BE2C (cell line): ENCODE measurements at regions not wholly inside any gene's neighbourhood (a gene's known extent, or its start where the extent isn't known, plus 50 kb on each side); places are given as distances from the start of the nearest gene placed in this dataset.

Experiments
- DNase-seq: peaks from one replicate; pipeline ENCODE4 v3.0.0-alpha.2; 2020
- H3K27me3 ChIP-seq: fragments of 250-450 bp; sonication (Bioruptor Pico); 2 replicates; pipeline ENCODE4 v1.5.1; 2020; ENCODE audit warnings: mild to moderate bottlenecking
- H3K36me3 ChIP-seq: fragments of 250-450 bp; sonication (Bioruptor Pico); 2 replicates; pipeline ENCODE4 v1.5.1; 2020; ENCODE audit warnings: mild to moderate bottlenecking
- H3K4me1 ChIP-seq: fragments of 250-450 bp; sonication (Bioruptor Pico); 2 replicates; pipeline ENCODE4 v1.5.1; 2020
- H3K4me3 ChIP-seq: 2 replicates; pipeline ENCODE4 v1.5.1; 2011; ENCODE audit warnings: low read depth, low read length
- H3K9me3 ChIP-seq: fragments of 250-450 bp; sonication (Bioruptor Pico); 2 replicates; pipeline ENCODE4 v1.5.1; 2020
- TF ChIP-seq, protein P1 (sequence below): IDR thresholded peaks from 2 replicates; pipeline ENCODE4 v1.5.1; 2012; ENCODE audit warnings: mild to moderate bottlenecking, low read depth, low read length

DNA sequence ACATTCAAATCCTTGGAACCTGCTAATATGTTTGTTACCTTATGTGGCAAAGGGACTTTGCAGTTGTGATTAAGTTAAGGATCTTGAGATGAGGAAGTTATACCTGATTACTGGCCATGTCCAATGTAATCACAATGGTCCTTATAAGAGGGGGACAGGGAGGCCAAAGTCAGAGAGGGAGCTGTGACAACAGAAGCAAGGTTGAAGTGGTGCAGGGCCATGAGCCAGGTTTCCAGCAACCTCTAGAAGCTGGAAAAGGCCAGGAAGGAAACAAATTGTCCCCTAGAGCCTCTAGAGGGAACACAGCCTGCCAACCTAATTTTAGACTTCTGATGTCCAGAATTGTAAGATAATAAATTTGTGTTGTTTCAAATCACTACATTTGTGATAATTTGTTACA is 334.7 kb upstream of the DACH1 start:
- Histone ChIP-seq H3K4me1 (peaks cover 6% of the 10 kb centered on the region; the same call in 1 of the 2 replicates), H3K9me3 (no peaks in the 10 kb centered on the region), H3K4me3 (no peak overlapping the region), H3K36me3 (no peaks in the 10 kb centered on the region), H3K27me3 (no peaks in the 10 kb centered on the region)
- TF ChIP-seq, protein P1, sequence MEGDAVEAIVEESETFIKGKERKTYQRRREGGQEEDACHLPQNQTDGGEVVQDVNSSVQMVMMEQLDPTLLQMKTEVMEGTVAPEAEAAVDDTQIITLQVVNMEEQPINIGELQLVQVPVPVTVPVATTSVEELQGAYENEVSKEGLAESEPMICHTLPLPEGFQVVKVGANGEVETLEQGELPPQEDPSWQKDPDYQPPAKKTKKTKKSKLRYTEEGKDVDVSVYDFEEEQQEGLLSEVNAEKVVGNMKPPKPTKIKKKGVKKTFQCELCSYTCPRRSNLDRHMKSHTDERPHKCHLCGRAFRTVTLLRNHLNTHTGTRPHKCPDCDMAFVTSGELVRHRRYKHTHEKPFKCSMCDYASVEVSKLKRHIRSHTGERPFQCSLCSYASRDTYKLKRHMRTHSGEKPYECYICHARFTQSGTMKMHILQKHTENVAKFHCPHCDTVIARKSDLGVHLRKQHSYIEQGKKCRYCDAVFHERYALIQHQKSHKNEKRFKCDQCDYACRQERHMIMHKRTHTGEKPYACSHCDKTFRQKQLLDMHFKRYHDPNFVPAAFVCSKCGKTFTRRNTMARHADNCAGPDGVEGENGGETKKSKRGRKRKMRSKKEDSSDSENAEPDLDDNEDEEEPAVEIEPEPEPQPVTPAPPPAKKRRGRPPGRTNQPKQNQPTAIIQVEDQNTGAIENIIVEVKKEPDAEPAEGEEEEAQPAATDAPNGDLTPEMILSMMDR, result no peak
- DNase-seq, result no peak

DNA sequence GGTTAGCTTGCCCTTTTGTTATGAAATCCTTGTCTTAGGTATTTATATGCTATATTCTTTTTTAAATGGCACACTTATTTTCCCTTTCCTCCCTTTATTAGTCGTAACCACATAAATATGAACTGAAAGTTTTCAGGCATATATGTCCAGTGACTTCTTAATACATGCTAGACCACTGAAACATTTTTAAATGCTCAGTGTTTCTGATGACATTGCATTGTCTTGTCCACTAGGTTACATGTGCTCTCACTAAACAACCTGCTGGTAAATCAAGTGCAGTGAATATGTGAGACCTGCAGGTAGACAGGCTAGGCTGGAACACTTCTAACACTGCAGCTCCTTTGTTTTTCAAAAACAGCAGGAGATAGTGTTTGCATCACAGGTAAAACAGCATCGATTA is 332.6 kb upstream of the DACH1 start:
- DNase-seq, result no peak
- Histone ChIP-seq H3K4me1 (peaks cover 11% of the 10 kb centered on the region; the same call in 1 of the 2 replicates), H3K4me3 (no peak overlapping the region), H3K27me3 (no peaks in the 10 kb centered on the region), H3K9me3 (no peaks in the 10 kb centered on the region), H3K36me3 (no peaks in the 10 kb centered on the region)
- TF ChIP-seq, protein P1, result no peak

DNA sequence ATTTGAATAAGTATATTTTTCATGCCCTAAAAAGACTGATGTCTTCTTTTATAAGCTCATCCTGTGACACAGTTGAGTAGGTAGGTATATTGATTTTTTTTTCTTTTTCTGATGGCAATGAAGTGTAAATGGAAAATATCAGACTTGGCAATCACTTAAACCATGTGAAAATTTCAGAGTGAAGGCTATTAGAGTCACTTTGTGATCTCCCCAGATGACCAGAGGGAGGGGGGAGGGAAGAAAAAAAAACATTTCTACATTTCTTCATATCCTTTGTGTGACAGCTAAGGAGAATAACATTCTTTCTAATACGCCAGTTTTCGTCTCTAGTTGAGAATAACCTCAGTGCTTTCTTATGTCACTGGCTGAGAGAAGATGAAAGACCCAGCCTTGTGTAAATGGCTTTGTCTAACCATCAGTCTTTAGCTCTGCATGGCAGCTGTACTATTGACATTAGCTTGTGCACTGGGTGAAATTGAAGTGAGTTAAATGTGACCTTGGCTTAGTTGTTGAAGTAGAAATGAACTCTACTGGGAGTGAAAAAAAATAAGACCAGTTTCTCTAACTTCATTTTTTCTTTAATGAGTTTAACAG is 332.1 kb upstream of the DACH1 start:
- TF ChIP-seq, protein P1, result no peak
- Histone ChIP-seq H3K4me1 (peaks cover 13% of the 10 kb centered on the region; the same call in 1 of the 2 replicates), H3K4me3 (no peak overlapping the region), H3K9me3 (no peaks in the 10 kb centered on the region), H3K27me3 (no peaks in the 10 kb centered on the region), H3K36me3 (no peaks in the 10 kb centered on the region)
- DNase-seq, result no peak

DNA sequence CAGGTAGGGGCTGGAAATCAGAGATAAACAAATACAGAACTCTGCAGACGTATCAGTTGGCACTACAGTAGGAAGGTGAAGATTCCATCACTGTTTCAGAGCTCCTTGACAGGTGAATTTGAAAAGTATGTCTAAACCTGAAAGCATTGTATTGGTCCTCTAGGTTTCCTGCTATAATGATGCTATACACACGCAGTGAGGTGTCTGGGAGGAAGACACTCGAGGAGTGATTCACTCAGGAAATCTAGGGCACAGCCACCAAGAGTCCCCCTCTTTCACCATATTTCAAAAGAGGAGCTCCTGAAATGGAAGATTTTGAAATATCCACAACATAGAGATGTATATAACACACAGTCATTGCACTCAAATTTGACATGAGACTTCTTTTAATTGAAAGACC is 331.0 kb upstream of the DACH1 start:
- TF ChIP-seq, protein P1, result no peak
- H3K4me1 ChIP-seq, result peaks cover 13% of the 10 kb centered on the region
- no peak overlapping the region for H3K4me3 ChIP-seq
- no peaks in the 10 kb centered on the region for H3K9me3 ChIP-seq
- no peaks in the 10 kb centered on the region for H3K27me3 ChIP-seq
- no peaks in the 10 kb centered on the region for H3K36me3 ChIP-seq
- no peak for DNase-seq

DNA sequence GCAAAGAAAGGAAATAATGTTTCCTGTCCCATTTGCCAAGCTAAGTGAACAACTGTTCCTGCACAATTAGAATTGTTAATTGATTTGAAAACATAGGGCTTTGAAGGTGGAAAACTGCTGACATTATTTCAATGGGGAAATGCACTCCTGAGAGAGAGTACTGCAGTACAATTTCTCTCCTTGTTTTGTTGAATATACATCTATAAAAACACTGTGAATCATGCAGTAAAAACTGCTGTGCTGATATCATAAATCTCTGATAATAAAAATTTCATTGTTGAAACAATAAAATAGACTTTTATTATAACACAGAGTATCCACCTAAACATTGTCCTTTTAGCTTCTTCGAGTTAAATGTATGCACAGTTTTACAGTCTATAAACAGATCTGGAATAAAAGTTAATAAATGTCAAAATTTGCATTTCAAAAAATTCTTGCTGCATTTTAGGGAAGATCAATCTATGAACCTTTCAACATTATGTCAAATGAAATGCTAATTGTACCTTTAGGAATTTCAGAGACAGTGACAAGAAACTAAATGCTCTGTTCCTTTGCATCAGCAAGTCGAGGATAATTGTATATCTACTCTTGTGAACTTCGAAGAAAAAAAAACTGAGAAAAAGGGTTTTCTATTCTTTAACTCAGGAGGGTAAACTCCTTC is 328.2 kb upstream of the DACH1 start:
- DNase-seq, result no peak
- H3K4me1 ChIP-seq, result peaks cover 13% of the 10 kb centered on the region
- no peaks in the 10 kb centered on the region for H3K9me3 ChIP-seq
- H3K36me3 ChIP-seq, result no peaks in the 10 kb centered on the region
- no peak overlapping the region for H3K4me3 ChIP-seq
- TF ChIP-seq, protein P1, result no peak
- H3K27me3 ChIP-seq, result no peaks in the 10 kb centered on the region

DNA sequence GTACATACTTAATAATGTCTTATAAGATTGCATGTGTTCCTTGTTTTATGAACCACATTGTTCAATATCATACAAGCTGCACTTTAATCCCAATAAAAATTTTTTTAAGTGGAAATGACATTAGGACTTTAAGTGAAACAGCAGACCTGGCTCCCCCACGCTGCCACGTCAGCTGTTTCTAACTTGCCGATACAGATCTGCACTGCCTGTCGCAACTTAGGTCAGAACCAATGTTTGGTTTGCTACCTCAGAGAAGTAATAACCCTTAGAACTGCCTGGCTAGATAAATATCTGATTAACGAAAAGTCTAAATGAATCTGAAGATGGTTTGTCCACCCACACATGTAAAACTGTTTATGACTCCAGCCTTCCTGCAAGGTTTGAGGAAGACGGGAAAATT is 327.5 kb upstream of the DACH1 start:
- Histone ChIP-seq H3K4me3 (no peak overlapping the region), H3K9me3 (no peaks in the 10 kb centered on the region), H3K36me3 (no peaks in the 10 kb centered on the region), H3K4me1 (peaks cover 11% of the 10 kb centered on the region), H3K27me3 (no peaks in the 10 kb centered on the region)
- TF ChIP-seq, protein P1, result no peak
- peak; percentile 46 for DNase-seq
